ENCODE measurements at regions not wholly inside any gene's neighbourhood (a gene's known extent, or its start where the extent isn't known, plus 50 kb on each side); places are given as distances from the start of the nearest gene placed in this dataset.

DNA sequence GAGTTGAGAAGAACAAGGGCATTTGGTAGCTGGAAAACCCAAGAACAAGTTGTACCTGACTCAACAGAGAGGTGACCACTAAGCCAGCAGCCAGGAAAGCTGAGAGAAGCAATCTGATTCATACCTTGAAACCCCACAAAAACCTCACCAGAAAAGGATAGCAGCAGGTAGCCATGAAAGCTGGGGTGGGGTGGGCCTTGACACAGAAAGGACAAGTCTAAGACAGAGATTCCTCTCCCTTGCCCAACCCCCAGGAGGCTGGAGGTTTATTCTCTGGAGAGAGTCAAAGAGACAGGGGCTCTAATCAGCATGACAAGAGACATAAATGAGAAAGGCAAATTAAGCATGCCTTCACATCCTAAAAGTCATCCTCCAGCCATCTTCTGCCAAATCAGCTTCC is 151.7 kb upstream of the DST start:
- Histone ChIP-seq H3K27ac (replicated peaks) (no peak overlapping the region), H3K27me3 (ENCODE audit: insufficient read depth, poor library complexity, severe bottlenecking) (no peaks in the 10 kb centered on the region), H3K4me3 (replicated peaks; ENCODE audit: insufficient read depth, low read length) (no peak overlapping the region)
- TF ChIP-seq GABPA (IDR thresholded peaks at IDR 0.05; ENCODE audit: low read depth) (no peak), POLR2AphosphoS5 (IDR thresholded peaks at IDR 0.05; ENCODE audit: low read depth) (no peak), SPI1 (IDR thresholded peaks at IDR 0.05; ENCODE audit: borderline replicate concordance, low read depth) (no peak)
- no peak for DNase-seq (ENCODE audit: low read depth in 1 of 2, low spot score in 1 of 2)

DNA sequence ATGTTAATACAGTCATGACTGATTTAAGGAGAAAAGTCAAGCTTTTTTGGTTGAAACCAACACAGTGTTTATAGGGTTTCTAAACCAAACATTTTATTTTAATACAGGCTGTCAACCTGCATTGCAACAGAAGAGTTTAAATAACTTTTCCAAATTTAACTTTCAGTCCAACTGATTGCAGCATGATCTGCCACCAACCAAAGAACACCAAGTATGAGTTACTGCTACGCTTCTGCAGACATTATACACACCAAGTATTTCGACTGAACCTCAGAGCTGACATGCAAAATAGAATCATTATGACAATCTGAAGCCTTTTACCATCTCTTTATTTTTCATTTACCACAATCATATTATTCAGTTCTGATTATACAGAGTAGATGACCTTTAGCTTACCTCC is 151.2 kb upstream of the DST start:
- TF ChIP-seq, protein P1, sequence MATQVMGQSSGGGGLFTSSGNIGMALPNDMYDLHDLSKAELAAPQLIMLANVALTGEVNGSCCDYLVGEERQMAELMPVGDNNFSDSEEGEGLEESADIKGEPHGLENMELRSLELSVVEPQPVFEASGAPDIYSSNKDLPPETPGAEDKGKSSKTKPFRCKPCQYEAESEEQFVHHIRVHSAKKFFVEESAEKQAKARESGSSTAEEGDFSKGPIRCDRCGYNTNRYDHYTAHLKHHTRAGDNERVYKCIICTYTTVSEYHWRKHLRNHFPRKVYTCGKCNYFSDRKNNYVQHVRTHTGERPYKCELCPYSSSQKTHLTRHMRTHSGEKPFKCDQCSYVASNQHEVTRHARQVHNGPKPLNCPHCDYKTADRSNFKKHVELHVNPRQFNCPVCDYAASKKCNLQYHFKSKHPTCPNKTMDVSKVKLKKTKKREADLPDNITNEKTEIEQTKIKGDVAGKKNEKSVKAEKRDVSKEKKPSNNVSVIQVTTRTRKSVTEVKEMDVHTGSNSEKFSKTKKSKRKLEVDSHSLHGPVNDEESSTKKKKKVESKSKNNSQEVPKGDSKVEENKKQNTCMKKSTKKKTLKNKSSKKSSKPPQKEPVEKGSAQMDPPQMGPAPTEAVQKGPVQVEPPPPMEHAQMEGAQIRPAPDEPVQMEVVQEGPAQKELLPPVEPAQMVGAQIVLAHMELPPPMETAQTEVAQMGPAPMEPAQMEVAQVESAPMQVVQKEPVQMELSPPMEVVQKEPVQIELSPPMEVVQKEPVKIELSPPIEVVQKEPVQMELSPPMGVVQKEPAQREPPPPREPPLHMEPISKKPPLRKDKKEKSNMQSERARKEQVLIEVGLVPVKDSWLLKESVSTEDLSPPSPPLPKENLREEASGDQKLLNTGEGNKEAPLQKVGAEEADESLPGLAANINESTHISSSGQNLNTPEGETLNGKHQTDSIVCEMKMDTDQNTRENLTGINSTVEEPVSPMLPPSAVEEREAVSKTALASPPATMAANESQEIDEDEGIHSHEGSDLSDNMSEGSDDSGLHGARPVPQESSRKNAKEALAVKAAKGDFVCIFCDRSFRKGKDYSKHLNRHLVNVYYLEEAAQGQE (IDR thresholded peaks at IDR 0.05; ENCODE audit: insufficient replicate concordance, low read depth): no peak
- TF ChIP-seq, protein P2, sequence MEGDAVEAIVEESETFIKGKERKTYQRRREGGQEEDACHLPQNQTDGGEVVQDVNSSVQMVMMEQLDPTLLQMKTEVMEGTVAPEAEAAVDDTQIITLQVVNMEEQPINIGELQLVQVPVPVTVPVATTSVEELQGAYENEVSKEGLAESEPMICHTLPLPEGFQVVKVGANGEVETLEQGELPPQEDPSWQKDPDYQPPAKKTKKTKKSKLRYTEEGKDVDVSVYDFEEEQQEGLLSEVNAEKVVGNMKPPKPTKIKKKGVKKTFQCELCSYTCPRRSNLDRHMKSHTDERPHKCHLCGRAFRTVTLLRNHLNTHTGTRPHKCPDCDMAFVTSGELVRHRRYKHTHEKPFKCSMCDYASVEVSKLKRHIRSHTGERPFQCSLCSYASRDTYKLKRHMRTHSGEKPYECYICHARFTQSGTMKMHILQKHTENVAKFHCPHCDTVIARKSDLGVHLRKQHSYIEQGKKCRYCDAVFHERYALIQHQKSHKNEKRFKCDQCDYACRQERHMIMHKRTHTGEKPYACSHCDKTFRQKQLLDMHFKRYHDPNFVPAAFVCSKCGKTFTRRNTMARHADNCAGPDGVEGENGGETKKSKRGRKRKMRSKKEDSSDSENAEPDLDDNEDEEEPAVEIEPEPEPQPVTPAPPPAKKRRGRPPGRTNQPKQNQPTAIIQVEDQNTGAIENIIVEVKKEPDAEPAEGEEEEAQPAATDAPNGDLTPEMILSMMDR (IDR thresholded peaks at IDR 0.05; ENCODE audit: insufficient read depth, low read length): no peak
- TF ChIP-seq SPI1 (IDR thresholded peaks at IDR 0.05; ENCODE audit: borderline replicate concordance, low read depth) (no peak), POLR2AphosphoS5 (IDR thresholded peaks at IDR 0.05; ENCODE audit: low read depth) (no peak), GABPA (IDR thresholded peaks at IDR 0.05; ENCODE audit: low read depth) (no peak)
- Histone ChIP-seq H3K27ac (replicated peaks) (no peak overlapping the region), H3K4me3 (replicated peaks; ENCODE audit: insufficient read depth, low read length) (no peak overlapping the region)

DNA sequence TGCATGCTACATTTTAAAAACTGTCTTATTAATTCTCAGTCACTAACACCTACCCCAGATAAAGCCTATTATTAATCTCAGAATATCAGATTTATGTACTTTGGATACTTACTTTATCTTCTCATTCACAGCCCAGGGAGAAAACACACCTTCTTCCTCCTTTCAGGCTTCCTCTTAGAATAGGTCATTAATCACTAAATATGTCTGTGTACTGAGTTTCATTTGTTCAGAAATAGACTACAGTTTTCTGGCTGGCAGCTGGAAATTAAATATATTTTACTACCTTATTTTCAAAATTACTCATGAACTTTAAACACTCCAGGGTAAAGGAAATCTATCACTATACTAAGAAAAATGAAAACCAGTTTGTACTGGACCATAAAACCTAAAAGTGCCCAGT is 147.7 kb upstream of the DST start:
- TF ChIP-seq, protein P1 (IDR thresholded peaks at IDR 0.05; ENCODE audit: insufficient replicate concordance, low read depth): no peak
- no peak for TF ChIP-seq POLR2AphosphoS5 (IDR thresholded peaks at IDR 0.05; ENCODE audit: low read depth)
- TF ChIP-seq SPI1 (IDR thresholded peaks at IDR 0.05; ENCODE audit: borderline replicate concordance, low read depth): no peak
- TF ChIP-seq GABPA (IDR thresholded peaks at IDR 0.05; ENCODE audit: low read depth): no peak
- TF ChIP-seq, protein P2 (IDR thresholded peaks at IDR 0.05; ENCODE audit: insufficient read depth, low read length): no peak
- DNase-seq (ENCODE audit: low read depth in 1 of 2, low spot score in 1 of 2): no peak
- Histone ChIP-seq H3K4me3 (replicated peaks; ENCODE audit: insufficient read depth, low read length) (no peak overlapping the region), H3K27me3 (ENCODE audit: insufficient read depth, poor library complexity, severe bottlenecking) (no peaks in the 10 kb centered on the region), H3K27ac (replicated peaks) (no peak overlapping the region)

More for the DNA sequence above, 151.2 kb upstream of the DST start:
- no peak for DNase-seq (ENCODE audit: low read depth in 1 of 2, low spot score in 1 of 2)
- H3K27me3 ChIP-seq (ENCODE audit: insufficient read depth, poor library complexity, severe bottlenecking): no peaks in the 10 kb centered on the region

DNA sequence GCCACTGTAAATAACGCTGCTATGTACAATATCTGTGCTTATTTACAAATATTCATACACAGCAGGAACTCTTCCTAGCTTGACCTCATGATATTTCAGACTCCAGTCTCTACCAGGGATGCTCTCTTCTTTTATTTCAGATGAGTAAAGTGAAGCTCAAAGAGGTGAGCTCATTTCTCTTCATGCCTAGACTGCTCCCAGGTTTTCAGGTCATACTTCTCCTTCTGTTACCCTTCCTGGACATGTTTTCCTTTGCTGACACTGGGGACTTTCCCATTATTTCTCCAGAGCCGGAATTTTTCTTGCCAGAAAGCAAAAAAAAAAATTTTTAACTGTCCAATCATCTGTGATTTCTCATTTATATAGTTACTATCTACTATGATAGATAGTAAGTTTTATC is 147.2 kb upstream of the DST start:
- no peak for TF ChIP-seq SPI1 (IDR thresholded peaks at IDR 0.05; ENCODE audit: borderline replicate concordance, low read depth)
- no peak overlapping the region for H3K4me3 ChIP-seq (replicated peaks; ENCODE audit: insufficient read depth, low read length)
- H3K27me3 ChIP-seq (ENCODE audit: insufficient read depth, poor library complexity, severe bottlenecking): no peaks in the 10 kb centered on the region
- DNase-seq (ENCODE audit: low read depth in 1 of 2, low spot score in 1 of 2): no peak
- H3K27ac ChIP-seq (replicated peaks): no peak overlapping the region

DNA sequence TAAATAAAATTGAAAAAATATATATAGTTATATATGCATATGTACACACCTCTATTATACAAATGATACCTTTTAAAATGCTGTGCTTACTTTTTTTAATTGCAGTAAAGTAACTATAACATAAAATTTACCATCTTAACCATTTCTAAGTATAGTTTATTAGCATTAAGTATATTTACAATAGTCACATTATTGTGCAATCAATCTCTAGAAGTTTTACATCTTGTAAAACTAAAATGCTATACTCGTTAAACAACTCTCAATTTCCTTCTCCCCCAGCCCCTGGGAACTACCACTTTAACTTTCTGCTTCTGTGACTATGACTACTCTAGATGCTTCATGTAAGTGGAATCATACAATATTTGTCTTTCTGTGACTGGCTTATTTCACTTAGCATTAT is 146.7 kb upstream of the DST start:
- DNase-seq (ENCODE audit: low read depth in 1 of 2, low spot score in 1 of 2): no peak
- Histone ChIP-seq H3K4me3 (replicated peaks; ENCODE audit: insufficient read depth, low read length) (no peak overlapping the region), H3K27ac (replicated peaks) (no peak overlapping the region), H3K27me3 (ENCODE audit: insufficient read depth, poor library complexity, severe bottlenecking) (no peaks in the 10 kb centered on the region)
- TF ChIP-seq POLR2AphosphoS5 (IDR thresholded peaks at IDR 0.05; ENCODE audit: low read depth) (no peak), GABPA (IDR thresholded peaks at IDR 0.05; ENCODE audit: low read depth) (no peak), SPI1 (IDR thresholded peaks at IDR 0.05; ENCODE audit: borderline replicate concordance, low read depth) (no peak)
- TF ChIP-seq, protein P2 (IDR thresholded peaks at IDR 0.05; ENCODE audit: insufficient read depth, low read length): no peak
- TF ChIP-seq, protein P1 (IDR thresholded peaks at IDR 0.05; ENCODE audit: insufficient replicate concordance, low read depth): no peak
